ENCODE measurements at regions not wholly inside any gene's neighbourhood (a gene's known extent, or its start where the extent isn't known, plus 50 kb on each side); places are given as distances from the start of the nearest gene placed in this dataset.

- no peak overlapping the region for H3K4me3 ChIP-seq (ENCODE audit: low read length)
- no peak overlapping the region for H3K27ac ChIP-seq (ENCODE audit: low read length)
- DNase-seq, result no peak
- H3K36me3 ChIP-seq (ENCODE audit: control insufficient read depth, insufficient read depth, low read length), result no peaks in the 10 kb centered on the region
- no peaks in the 10 kb centered on the region for H3K9me3 ChIP-seq (replicated peaks; ENCODE audit: control insufficient read depth, low read depth, low read length)
- H3K4me1 ChIP-seq (ENCODE audit: control insufficient read depth, insufficient read depth, low read length), result no peaks in the 10 kb centered on the region
- WGBS (ENCODE audit: insufficient coverage), result 80% methylated on average over 3 of the region's 11 CpGs
- peaks cover 2% of the 10 kb centered on the region for H3K27me3 ChIP-seq (ENCODE audit: control insufficient read depth, insufficient read depth, low read length)
Measured at GRCh38 chr16:50938932-50939331, 197.0 kb downstream of the CYLD start.

GRCh38 chr16:50933262-50933661 lies 191.4 kb downstream of the CYLD start:
- Histone ChIP-seq H3K27me3 (ENCODE audit: control insufficient read depth, insufficient read depth, low read length) (no peaks in the 10 kb centered on the region), H3K4me3 (ENCODE audit: low read length) (no peak overlapping the region), H3K4me1 (ENCODE audit: control insufficient read depth, insufficient read depth, low read length) (no peaks in the 10 kb centered on the region), H3K27ac (ENCODE audit: low read length) (no peak overlapping the region), H3K36me3 (ENCODE audit: control insufficient read depth, insufficient read depth, low read length) (no peaks in the 10 kb centered on the region), H3K9me3 (replicated peaks; ENCODE audit: control insufficient read depth, low read depth, low read length) (no peaks in the 10 kb centered on the region)
- 78% methylated on average over 3 of the region's 3 CpGs for WGBS (ENCODE audit: insufficient coverage)
- no peak for DNase-seq

- DNase-seq, result no peak
- no peak overlapping the region for H3K4me3 ChIP-seq (ENCODE audit: low read length)
- H3K27ac ChIP-seq (ENCODE audit: low read length), result no peak overlapping the region
- no peaks in the 10 kb centered on the region for H3K27me3 ChIP-seq (ENCODE audit: control insufficient read depth, insufficient read depth, low read length)
- H3K36me3 ChIP-seq (ENCODE audit: control insufficient read depth, insufficient read depth, low read length), result no peaks in the 10 kb centered on the region
- no peaks in the 10 kb centered on the region for H3K4me1 ChIP-seq (ENCODE audit: control insufficient read depth, insufficient read depth, low read length)
- no peaks in the 10 kb centered on the region for H3K9me3 ChIP-seq (replicated peaks; ENCODE audit: control insufficient read depth, low read depth, low read length)
Measured at GRCh38 chr16:50932348-50932935, 190.6 kb downstream of the CYLD start.

GRCh38 chr16:50928065-50928464 lies 186.2 kb downstream of the CYLD start:
- Histone ChIP-seq H3K4me1 (ENCODE audit: control insufficient read depth, insufficient read depth, low read length) (no peaks in the 10 kb centered on the region), H3K4me3 (ENCODE audit: low read length) (no peak overlapping the region), H3K9me3 (replicated peaks; ENCODE audit: control insufficient read depth, low read depth, low read length) (no peaks in the 10 kb centered on the region), H3K36me3 (ENCODE audit: control insufficient read depth, insufficient read depth, low read length) (no peaks in the 10 kb centered on the region), H3K27ac (ENCODE audit: low read length) (no peak overlapping the region), H3K27me3 (ENCODE audit: control insufficient read depth, insufficient read depth, low read length) (no peaks in the 10 kb centered on the region)
- no peak for DNase-seq
- WGBS (ENCODE audit: insufficient coverage), result 67% methylated on average over 3 of the region's 5 CpGs

GRCh38 chr16:50925758-50926357 lies 184.0 kb downstream of the CYLD start:
- Histone ChIP-seq H3K9me3 (replicated peaks; ENCODE audit: control insufficient read depth, low read depth, low read length) (no peaks in the 10 kb centered on the region), H3K27ac (ENCODE audit: low read length) (no peak overlapping the region), H3K36me3 (ENCODE audit: control insufficient read depth, insufficient read depth, low read length) (no peaks in the 10 kb centered on the region), H3K4me3 (ENCODE audit: low read length) (no peak overlapping the region), H3K27me3 (ENCODE audit: control insufficient read depth, insufficient read depth, low read length) (no peaks in the 10 kb centered on the region), H3K4me1 (ENCODE audit: control insufficient read depth, insufficient read depth, low read length) (no peaks in the 10 kb centered on the region)
- WGBS (ENCODE audit: insufficient coverage), result 60% methylated on average over 1 of the region's 7 CpGs
- DNase-seq, result no peak

GRCh38 chr16:50924759-50925545 lies 183.1 kb downstream of the CYLD start:
- H3K27me3 ChIP-seq (ENCODE audit: control insufficient read depth, insufficient read depth, low read length), result no peaks in the 10 kb centered on the region
- H3K4me1 ChIP-seq (ENCODE audit: control insufficient read depth, insufficient read depth, low read length), result no peaks in the 10 kb centered on the region
- no peak overlapping the region for H3K27ac ChIP-seq (ENCODE audit: low read length)
- WGBS (ENCODE audit: insufficient coverage), result 89% methylated on average over 7 of the region's 8 CpGs
- no peaks in the 10 kb centered on the region for H3K9me3 ChIP-seq (replicated peaks; ENCODE audit: control insufficient read depth, low read depth, low read length)
- no peaks in the 10 kb centered on the region for H3K36me3 ChIP-seq (ENCODE audit: control insufficient read depth, insufficient read depth, low read length)
- no peak for DNase-seq
- H3K4me3 ChIP-seq (ENCODE audit: low read length), result no peak overlapping the region

- Histone ChIP-seq H3K4me3 (ENCODE audit: low read length) (no peak overlapping the region), H3K4me1 (ENCODE audit: control insufficient read depth, insufficient read depth, low read length) (no peaks in the 10 kb centered on the region), H3K36me3 (ENCODE audit: control insufficient read depth, insufficient read depth, low read length) (no peaks in the 10 kb centered on the region), H3K27ac (ENCODE audit: low read length) (no peak overlapping the region), H3K27me3 (ENCODE audit: control insufficient read depth, insufficient read depth, low read length) (no peaks in the 10 kb centered on the region), H3K9me3 (replicated peaks; ENCODE audit: control insufficient read depth, low read depth, low read length) (no peaks in the 10 kb centered on the region)
- WGBS (ENCODE audit: insufficient coverage), result 23% methylated on average over 9 of the region's 16 CpGs
- DNase-seq, result no peak
Measured at GRCh38 chr16:50917950-50918703, 176.2 kb downstream of the CYLD start.

GRCh38 chr16:50916040-50916439 lies 174.2 kb downstream of the CYLD start:
- Histone ChIP-seq H3K27ac (ENCODE audit: low read length) (no peak overlapping the region), H3K36me3 (ENCODE audit: control insufficient read depth, insufficient read depth, low read length) (no peaks in the 10 kb centered on the region), H3K9me3 (replicated peaks; ENCODE audit: control insufficient read depth, low read depth, low read length) (no peaks in the 10 kb centered on the region), H3K4me1 (ENCODE audit: control insufficient read depth, insufficient read depth, low read length) (no peaks in the 10 kb centered on the region), H3K27me3 (ENCODE audit: control insufficient read depth, insufficient read depth, low read length) (peaks cover 3% of the 10 kb centered on the region), H3K4me3 (ENCODE audit: low read length) (no peak overlapping the region)
- DNase-seq, result no peak

- 80% methylated on average over 2 of the region's 2 CpGs for WGBS (ENCODE audit: insufficient coverage)
- peaks cover 3% of the 10 kb centered on the region for H3K27me3 ChIP-seq (ENCODE audit: control insufficient read depth, insufficient read depth, low read length)
- H3K36me3 ChIP-seq (ENCODE audit: control insufficient read depth, insufficient read depth, low read length), result no peaks in the 10 kb centered on the region
Measured at GRCh38 chr16:50915120-50915519, 173.2 kb downstream of the CYLD start.

GRCh38 chr16:50910736-50911100 lies 168.8 kb downstream of the CYLD start:
- Histone ChIP-seq H3K27me3 (ENCODE audit: control insufficient read depth, insufficient read depth, low read length) (peaks cover 8% of the 10 kb centered on the region), H3K27ac (ENCODE audit: low read length) (no peak overlapping the region), H3K36me3 (ENCODE audit: control insufficient read depth, insufficient read depth, low read length) (no peaks in the 10 kb centered on the region), H3K4me3 (ENCODE audit: low read length) (no peak overlapping the region), H3K9me3 (replicated peaks; ENCODE audit: control insufficient read depth, low read depth, low read length) (no peaks in the 10 kb centered on the region), H3K4me1 (ENCODE audit: control insufficient read depth, insufficient read depth, low read length) (no peaks in the 10 kb centered on the region)
- DNase-seq, result no peak
- WGBS (ENCODE audit: insufficient coverage), result 28% methylated on average over 4 of the region's 10 CpGs

More at GRCh38 chr16:50915120-50915519, 173.2 kb downstream of the CYLD start:
- no peaks in the 10 kb centered on the region for H3K9me3 ChIP-seq (replicated peaks; ENCODE audit: control insufficient read depth, low read depth, low read length)
- DNase-seq, result no peak
- no peak overlapping the region for H3K4me3 ChIP-seq (ENCODE audit: low read length)
- no peak overlapping the region for H3K27ac ChIP-seq (ENCODE audit: low read length)
- H3K4me1 ChIP-seq (ENCODE audit: control insufficient read depth, insufficient read depth, low read length), result no peaks in the 10 kb centered on the region
